H1 (cell line): ENCODE measurements at regions not wholly inside any gene's neighbourhood (a gene's known extent, or its start where the extent isn't known, plus 50 kb on each side); places are given as distances from the start of the nearest gene placed in this dataset. TPM values are rescaled to one million over a fixed set of nuclear protein-coding genes. Genes with fewer than 3 reads are reported as not detected.

ENCODE experiments used
- small RNA-seq: library from polyadenylated mRNA; stranded (forward); fragments of <200 nt; extraction: miRNeasy Mini kit (QIAGEN cat#:217004); gene quantifications from one replicate; pipeline ENCODE3, GENCODE V24; 2013; ENCODE audit not compliant: insufficient read depth

Small RNA genes lying in the stretch of these regions (small RNA-seq; reads per million reads assigned to genes)
- not detected for gene RF00561
